GM12891 (cell line): ENCODE measurements at regions not wholly inside any gene's neighbourhood (a gene's known extent, or its start where the extent isn't known, plus 50 kb on each side); places are given as distances from the start of the nearest gene placed in this dataset.

Experiments
- DNase-seq: peaks from one replicate; pipeline ENCODE4 v3.0.0; 2011; ENCODE audit warnings: low spot score; ENCODE audit not compliant: insufficient read length
- FAIRE-seq: peaks from 2 replicates; lab custom pipeline; 2011; peaks lifted over from hg19 to GRCh38; lab: Jason Lieb, UNC
- PAX5 ChIP-seq: IDR thresholded peaks from 2 replicates; pipeline ENCODE4 v1.6.1; 2011; ENCODE audit warnings: low read length, moderate library complexity, mild to moderate bottlenecking; ENCODE audit not compliant: insufficient read depth, severe bottlenecking
- POLR2A ChIP-seq: IDR thresholded peaks from 2 replicates; pipeline ENCODE4 v1.6.1; 2011; ENCODE audit warnings: low read depth, low read length, control low read depth
- POLR2AphosphoS5 ChIP-seq: IDR thresholded peaks from 2 replicates; pipeline ENCODE4 v1.6.1; 2011; ENCODE audit warnings: low read depth, low read length, control low read depth
- POU2F2 ChIP-seq: IDR thresholded peaks from 2 replicates; pipeline ENCODE4 v1.6.1; 2011; ENCODE audit warnings: low read depth, mild to moderate bottlenecking, control low read depth, low read length, moderate library complexity
- SPI1 ChIP-seq: IDR thresholded peaks from 2 replicates; pipeline ENCODE4 v1.6.1; 2011; ENCODE audit warnings: low read depth, low read length, control low read depth
- TAF1 ChIP-seq: IDR thresholded peaks from 2 replicates; pipeline ENCODE4 v1.6.1; 2011; ENCODE audit warnings: low read depth, low read length, control low read depth

- DNase-seq (no peak), FAIRE-seq (no peak)
- TF ChIP-seq POLR2AphosphoS5 = no peak
- no peak for TF ChIP-seq TAF1
- TF ChIP-seq POU2F2 = no peak
- TF ChIP-seq POLR2A = no peak
- no peak for TF ChIP-seq PAX5
- no peak for TF ChIP-seq SPI1
These were observed 337.5 kb downstream of the CHRM3 start for GRCh38 chr1:239723776-239724367.

GRCh38 chr1:239725371-239725770 lies 339.0 kb downstream of the CHRM3 start:
- DNase-seq (no peak), FAIRE-seq (no peak)
- TF ChIP-seq PAX5 (no peak), POU2F2 (no peak), SPI1 (no peak)

- TF ChIP-seq SPI1 (no peak), TAF1 (no peak)
- FAIRE-seq (no peak), DNase-seq (no peak)
These were observed 339.6 kb downstream of the CHRM3 start for GRCh38 chr1:239725933-239726332.

- TF ChIP-seq PAX5 (no peak), POLR2AphosphoS5 (no peak), POLR2A (no peak), SPI1 (no peak), POU2F2 (no peak), TAF1 (no peak)
- DNase-seq (no peak), FAIRE-seq (no peak)
These were observed 344.0 kb downstream of the CHRM3 start for GRCh38 chr1:239730378-239730777.

GRCh38 chr1:239731082-239731748 lies 344.8 kb downstream of the CHRM3 start:
- TF ChIP-seq SPI1 (no peak), POLR2A (no peak), POU2F2 (no peak), POLR2AphosphoS5 (no peak), PAX5 (no peak), TAF1 (no peak)

GRCh38 chr1:239732770-239733169 lies 346.4 kb downstream of the CHRM3 start:
- TF ChIP-seq TAF1 (no peak), POLR2AphosphoS5 (no peak), PAX5 (no peak), POLR2A (no peak), POU2F2 (no peak), SPI1 (no peak)
- no peak for FAIRE-seq

More at GRCh38 chr1:239731082-239731748, 344.8 kb downstream of the CHRM3 start:
- DNase-seq (no peak), FAIRE-seq (no peak)

GRCh38 chr1:239733995-239734394 lies 347.6 kb downstream of the CHRM3 start:
- TF ChIP-seq PAX5 = no peak
- TF ChIP-seq POLR2AphosphoS5 = no peak
- TF ChIP-seq POU2F2 = no peak
- TF ChIP-seq SPI1 = no peak
- no peak for TF ChIP-seq TAF1
- no peak for TF ChIP-seq POLR2A
- no peak for FAIRE-seq
- DNase-seq = no peak

More at GRCh38 chr1:239732770-239733169, 346.4 kb downstream of the CHRM3 start:
- DNase-seq = no peak

DNA sequence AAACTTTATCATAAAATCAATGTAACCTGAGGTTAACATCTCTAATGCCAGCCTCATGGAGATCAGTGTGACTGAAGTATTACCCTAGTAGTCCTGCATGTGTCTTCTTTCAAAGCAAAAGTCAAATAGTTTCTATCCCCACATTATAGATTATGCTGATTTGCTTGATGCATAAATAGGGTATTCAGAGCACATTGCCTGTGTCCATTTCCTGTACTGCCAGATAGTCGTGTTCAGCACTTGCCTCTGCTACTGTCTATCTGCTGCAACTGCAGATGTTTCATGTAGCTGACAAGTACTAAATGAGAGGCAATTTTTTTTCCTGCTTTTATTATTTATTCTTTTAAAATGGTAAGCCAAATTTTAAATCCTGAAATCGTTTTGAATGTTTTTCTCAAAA lies 348.7 kb downstream of the CHRM3 start:
- TF ChIP-seq TAF1 = no peak
- TF ChIP-seq PAX5 = no peak
- TF ChIP-seq POLR2A = no peak
- TF ChIP-seq POU2F2 = no peak
- TF ChIP-seq POLR2AphosphoS5 = no peak
- FAIRE-seq = no peak
- DNase-seq = no peak

- TF ChIP-seq POU2F2 (no peak), POLR2A (no peak), PAX5 (no peak), TAF1 (no peak), SPI1 (no peak), POLR2AphosphoS5 (no peak)
- FAIRE-seq (no peak), DNase-seq (no peak)
These were observed 350.1 kb downstream of the CHRM3 start for GRCh38 chr1:239736479-239736878.

GRCh38 chr1:239739375-239739774 lies 352.3 kb upstream of the FMN2 start:
- TF ChIP-seq POU2F2 (no peak), TAF1 (no peak), POLR2A (no peak), POLR2AphosphoS5 (no peak), PAX5 (no peak), SPI1 (no peak)
- no peak for DNase-seq
- FAIRE-seq = no peak

DNA sequence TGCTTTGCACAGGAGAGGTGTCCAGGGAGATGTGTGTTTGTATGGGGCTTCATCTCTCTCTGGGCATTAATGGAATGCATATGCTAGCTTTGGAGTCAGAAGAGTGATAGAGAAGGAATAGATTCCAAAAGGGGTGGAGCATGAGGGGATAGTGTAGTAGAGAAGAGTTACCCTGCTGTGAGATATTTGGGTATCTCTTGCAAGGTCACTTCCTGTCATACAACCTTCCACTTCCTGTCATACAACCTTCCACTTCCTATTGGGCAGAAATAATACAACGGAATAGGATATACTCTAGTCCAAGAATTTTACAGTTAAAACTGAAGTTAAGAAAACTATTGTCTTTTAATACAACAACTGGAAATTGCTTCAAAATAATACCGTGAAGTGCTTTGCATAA lies 351.8 kb upstream of the FMN2 start:
- FAIRE-seq (no peak), DNase-seq (no peak)
- TF ChIP-seq TAF1 = no peak
- TF ChIP-seq SPI1 = no peak
- no peak for TF ChIP-seq POLR2A
- no peak for TF ChIP-seq POU2F2
- no peak for TF ChIP-seq POLR2AphosphoS5
- no peak for TF ChIP-seq PAX5
